HUDEP-2 (cell line): ENCODE measurements at regions not wholly inside any gene's neighbourhood (a gene's known extent, or its start where the extent isn't known, plus 50 kb on each side); places are given as distances from the start of the nearest gene placed in this dataset.

Source experiments
- DNase-seq, 76 experiments: peaks; one replicate each; lab custom pipeline; 2025; ENCODE audit not compliant: unreplicated experiment in 76 of 76; lab: John Stamatoyannopoulos, UW

GRCh38 chr12:17266856-17267255 is 660.9 kb upstream of the LMO3 start:
- DNase-seq = no peak

DNA sequence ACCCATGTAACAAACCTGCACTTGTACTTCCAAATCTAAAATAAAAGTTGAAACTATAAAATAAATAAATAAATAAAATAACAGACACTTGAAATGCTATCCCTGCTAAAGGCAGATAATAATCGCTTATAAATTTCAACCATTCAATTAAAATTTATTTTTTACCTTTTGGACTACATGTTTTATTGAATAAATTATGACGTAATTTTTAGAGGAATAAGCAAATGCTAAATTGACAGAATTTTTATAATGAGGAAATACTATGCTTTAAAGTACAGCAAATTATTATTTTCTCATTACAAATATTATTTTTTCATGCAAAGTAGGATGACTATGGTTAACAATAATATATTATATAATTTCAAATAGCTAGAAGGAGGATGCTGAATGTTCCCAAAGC is 658.6 kb upstream of the LMO3 start:
- DNase-seq = no peak

DNA sequence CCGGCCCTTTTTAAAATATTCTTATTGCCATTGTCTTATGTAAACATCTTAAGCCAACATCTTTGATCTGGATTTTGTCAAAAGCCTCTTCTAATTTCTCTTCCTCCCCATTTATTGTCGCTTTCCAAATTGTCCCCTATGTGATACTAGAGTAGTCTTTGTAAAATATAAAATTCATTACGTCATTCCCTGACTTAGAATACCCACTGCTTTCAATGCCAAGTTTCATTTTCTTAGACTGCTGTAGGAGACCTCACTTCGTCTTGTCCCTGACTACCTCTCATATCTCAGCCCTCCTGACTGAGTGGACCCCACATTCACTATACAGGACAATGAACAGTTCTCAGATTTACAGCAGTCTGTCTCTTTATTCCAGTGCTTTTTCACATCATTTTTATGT is 633.9 kb upstream of the LMO3 start:
- no peak for DNase-seq

GRCh38 chr12:17235996-17236395 is 630.0 kb upstream of the LMO3 start:
- no peak for DNase-seq

GRCh38 chr12:17215759-17216570 is 610.0 kb upstream of the LMO3 start:
- peak in 5 of 76 experiments; percentile 1 to 20 (median 5) for DNase-seq

- DNase-seq = no peak
Measured at GRCh38 chr12:17214929-17215328, 609.0 kb upstream of the LMO3 start.

GRCh38 chr12:17206553-17206952 is 600.6 kb upstream of the LMO3 start:
- DNase-seq = no peak

DNA sequence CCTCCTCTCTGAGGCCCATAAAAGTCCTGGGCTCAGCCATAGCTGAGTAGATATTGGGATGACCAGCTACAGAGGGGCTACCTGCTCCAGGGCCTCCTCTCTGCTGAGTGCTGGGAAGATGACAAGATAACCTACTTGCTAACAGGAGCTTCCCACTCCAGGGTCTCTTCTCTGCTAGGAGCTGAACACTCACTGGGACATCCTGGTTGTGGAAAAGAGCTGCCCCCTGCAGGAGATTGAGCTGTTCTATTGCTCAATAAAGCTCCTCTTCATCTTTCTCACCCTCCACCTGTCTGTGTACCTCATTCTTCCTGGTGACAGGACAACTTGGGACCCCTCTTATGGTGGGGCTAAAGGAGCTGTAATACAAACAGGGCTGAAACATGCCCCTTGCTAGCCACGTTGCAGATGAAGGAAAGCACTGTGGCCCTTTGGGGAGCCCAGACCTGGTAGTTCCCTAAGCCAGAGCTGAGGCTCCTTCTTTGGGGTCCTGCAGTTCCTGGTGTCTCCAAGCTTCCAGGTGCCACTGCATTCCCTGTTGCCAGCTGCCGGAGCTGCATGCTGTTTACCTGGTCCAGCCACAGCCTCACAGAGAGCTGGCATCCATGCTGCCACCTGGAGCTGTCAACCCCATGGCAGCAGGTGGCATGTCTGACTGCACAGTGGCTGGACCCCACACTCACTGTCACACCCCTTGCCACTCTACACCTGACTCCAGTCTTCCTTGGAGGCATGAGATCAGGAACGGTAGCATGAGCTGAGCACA is 598.5 kb upstream of the LMO3 start:
- DNase-seq = no peak

GRCh38 chr12:17203497-17203896 is 597.5 kb upstream of the LMO3 start:
- DNase-seq = no peak

- DNase-seq = no peak
Measured at GRCh38 chr12:17197971-17198370, 592.0 kb upstream of the LMO3 start.

- DNase-seq = no peak
Measured at GRCh38 chr12:17192721-17193120, 586.8 kb upstream of the LMO3 start.

DNA sequence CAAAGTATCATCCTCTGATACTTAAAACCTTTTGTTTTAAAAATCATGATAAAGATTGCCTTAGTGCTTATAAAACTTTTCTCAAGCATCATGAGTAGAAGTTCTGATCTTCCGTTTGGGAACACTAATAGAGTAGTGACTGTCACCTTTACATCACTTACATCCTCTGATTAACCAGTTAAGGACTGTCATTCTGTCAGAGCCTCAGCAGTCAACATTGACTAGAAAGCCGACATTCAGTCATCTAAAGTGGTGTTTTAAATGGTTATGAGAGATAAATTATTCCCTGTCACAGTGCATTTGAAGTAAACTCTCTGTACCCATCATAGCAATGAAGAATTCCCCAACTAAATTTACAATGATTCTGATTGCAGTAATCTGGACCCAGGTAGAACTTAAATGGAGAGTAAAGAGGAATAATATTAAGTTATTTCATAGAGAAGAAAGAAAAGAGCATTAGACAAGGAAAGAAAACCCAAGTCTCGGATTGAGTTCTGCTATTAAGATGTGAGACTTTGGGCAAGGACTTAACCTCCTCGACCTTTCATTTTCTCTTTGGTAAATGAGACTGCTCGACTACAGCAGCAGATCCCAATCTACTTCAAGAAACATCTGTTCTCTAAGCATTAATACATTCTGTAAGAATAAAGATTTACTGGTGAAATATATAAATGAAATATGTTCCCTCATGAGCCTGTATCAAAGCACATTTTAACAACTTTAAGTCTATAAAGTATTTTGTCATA is 563.9 kb upstream of the LMO3 start:
- DNase-seq = no peak

- no peak for DNase-seq
Measured at GRCh38 chr12:17159506-17160300, 553.7 kb upstream of the LMO3 start.

GRCh38 chr12:17158201-17158600 is 552.2 kb upstream of the LMO3 start:
- no peak for DNase-seq

- no peak for DNase-seq
Measured at GRCh38 chr12:17151917-17152316, 546.0 kb upstream of the LMO3 start.

DNA sequence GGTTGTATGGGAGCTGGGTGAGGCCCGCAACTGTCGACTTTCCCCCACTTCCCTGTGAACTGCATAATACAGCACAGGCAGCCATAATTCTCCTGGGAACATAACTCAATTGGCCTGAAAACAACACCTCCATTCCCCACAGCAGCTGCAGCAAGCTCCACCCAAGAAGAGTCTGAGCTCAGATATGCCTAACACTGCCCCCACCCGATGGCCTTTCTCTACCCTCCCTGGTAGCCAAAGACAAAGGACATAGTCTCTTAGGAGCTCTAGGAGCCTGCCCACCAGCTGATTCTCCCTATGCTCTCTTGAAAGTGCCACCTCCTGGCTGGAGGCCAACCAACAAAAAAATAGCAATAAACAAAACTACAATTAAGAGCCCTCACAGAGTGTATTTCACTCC is 542.7 kb upstream of the LMO3 start:
- peak in 1 of 76 experiments; percentile 1 for DNase-seq

DNA sequence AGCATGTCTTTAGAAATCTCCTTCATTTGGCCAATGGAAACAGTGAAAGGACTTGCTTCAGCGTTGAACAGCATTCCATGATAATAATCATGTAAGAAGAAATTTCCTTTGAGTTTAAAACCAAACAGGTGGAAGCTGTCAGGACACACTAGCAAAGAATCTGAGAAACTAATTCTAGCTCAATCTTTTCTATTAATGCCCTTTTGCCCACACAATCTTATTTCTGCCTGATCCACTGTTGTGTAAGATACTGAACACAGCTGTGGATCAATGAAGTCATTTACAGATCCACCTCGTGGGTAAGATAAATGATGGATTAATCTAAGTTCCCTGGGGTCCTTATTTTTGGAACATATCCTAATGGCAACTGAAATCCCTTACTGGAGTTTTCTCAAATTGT is 536.9 kb upstream of the LMO3 start:
- DNase-seq = no peak

DNA sequence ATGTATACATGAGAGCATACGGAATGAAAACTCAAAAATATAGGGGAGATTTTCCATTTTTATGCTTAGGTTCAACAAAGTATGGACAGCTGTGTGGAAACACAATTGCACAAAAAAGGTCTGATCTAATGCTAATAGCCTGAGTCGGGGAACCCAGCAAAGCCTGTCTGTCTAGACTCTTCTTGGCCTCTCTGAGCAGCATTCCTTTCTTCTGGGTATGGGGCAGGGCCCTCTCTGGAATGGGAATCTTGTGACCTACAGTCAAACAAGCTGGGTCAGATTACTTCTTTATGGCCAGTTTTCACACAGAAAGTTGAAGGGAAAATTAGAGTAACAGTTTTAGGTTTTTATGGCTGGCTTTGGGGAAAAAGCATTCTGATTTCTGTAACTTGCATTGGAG is 534.0 kb upstream of the LMO3 start:
- DNase-seq = no peak

DNA sequence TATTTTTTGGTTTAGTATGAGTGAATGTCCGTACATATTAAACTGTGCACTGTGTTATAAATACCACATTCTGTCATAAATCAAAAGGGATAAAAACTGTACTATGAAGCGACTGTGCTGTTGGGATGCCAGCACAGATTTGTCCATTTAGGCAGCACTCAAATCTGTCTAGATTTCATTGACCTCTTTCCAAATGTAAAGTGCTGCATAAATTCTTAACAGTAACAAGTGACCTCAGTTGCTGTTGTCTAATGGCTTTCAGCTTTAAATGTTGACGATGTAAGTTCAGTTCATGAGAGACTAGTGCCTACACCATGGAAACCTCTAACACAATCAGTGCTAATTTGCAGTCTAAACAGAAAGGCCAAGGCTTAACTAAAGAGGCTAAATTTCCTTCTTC is 531.4 kb upstream of the LMO3 start:
- no peak for DNase-seq

DNA sequence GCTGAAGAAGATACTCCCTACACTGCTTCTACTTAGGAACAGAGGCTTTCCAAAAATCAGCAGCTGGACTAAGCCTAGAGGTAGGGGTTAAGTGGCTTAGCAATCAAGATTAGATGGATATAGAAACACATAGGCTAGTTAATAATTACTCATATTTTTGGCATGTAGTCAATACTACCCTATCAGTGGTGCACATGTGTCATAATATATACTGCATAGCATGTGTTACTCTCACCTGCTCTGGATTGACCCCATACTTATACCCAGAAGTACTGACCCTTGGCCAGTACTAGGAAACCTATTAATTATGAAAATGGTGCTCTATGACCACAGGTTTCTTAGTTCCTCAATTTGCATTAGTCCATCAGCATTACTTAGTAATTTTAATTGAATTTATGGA is 528.4 kb upstream of the LMO3 start:
- no peak for DNase-seq

DNA sequence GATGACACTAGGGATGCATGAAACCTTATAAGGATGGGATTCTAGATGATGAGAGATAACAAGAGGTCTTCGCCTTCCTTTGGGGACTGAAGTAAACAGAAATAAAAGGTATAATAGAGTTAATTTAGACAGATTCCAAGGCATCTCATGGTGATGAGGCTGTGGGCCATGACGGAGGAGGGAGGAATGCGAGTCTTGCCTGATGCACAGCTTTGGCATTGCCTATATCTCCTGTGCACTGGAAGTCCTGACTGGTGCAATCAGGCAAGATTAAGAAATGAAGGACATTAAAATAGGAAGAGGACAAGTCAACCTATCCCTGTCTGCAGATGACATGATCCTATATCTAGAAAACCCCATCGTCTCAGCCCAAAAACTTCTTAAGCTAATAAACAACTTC is 526.4 kb upstream of the LMO3 start:
- no peak for DNase-seq
